H1 (cell line): ENCODE measurements at regions not wholly inside any gene's neighbourhood (a gene's known extent, or its start where the extent isn't known, plus 50 kb on each side); places are given as distances from the start of the nearest gene placed in this dataset.

Experiments used
- CBX5 ChIP-seq: fragments of 300-800, 300-1000 bp; sonication (generic); IDR thresholded peaks from 2 replicates; pipeline ENCODE4 v1.7.1; 2016; ENCODE audit warnings: antibody characterized with exemption, low read length, low read depth
- EP300 ChIP-seq, 2 experiments: IDR thresholded peaks; 1 replicate in 1 of 2; 2 replicates in 1 of 2; pipeline ENCODE4 v1.6.1; 2011 to 2012; ENCODE audit warnings: low read depth in 2 of 2, low read length in 2 of 2, mild to moderate bottlenecking in 2 of 2, borderline replicate concordance in 1 of 2, inconsistent platforms in 1 of 2, moderate library complexity in 1 of 2
- JUND ChIP-seq: IDR thresholded peaks from 2 replicates; pipeline ENCODE4 v1.6.1; 2011; ENCODE audit warnings: mild to moderate bottlenecking, improper control_type of control experiment, low read length
- SAP30 ChIP-seq: fragments of 300-600 bp; sonication (generic); IDR thresholded peaks from 2 replicates; pipeline ENCODE4 v1.7.1; 2012; ENCODE audit warnings: low read length, moderate library complexity, mild to moderate bottlenecking, inconsistent platforms; ENCODE audit not compliant: insufficient read depth, insufficient replicate concordance
- SP2 ChIP-seq: IDR thresholded peaks from 2 replicates; pipeline ENCODE4 v1.6.1; 2012; ENCODE audit warnings: mild to moderate bottlenecking, low read length, inconsistent platforms
- TF ChIP-seq, protein P1 (sequence below): fragments of 300-600 bp; sonication (generic); IDR thresholded peaks from 2 replicates; pipeline ENCODE4 v1.7.1; 2012; ENCODE audit warnings: low read length, moderate library complexity, mild to moderate bottlenecking, inconsistent platforms; ENCODE audit not compliant: insufficient replicate concordance

DNA sequence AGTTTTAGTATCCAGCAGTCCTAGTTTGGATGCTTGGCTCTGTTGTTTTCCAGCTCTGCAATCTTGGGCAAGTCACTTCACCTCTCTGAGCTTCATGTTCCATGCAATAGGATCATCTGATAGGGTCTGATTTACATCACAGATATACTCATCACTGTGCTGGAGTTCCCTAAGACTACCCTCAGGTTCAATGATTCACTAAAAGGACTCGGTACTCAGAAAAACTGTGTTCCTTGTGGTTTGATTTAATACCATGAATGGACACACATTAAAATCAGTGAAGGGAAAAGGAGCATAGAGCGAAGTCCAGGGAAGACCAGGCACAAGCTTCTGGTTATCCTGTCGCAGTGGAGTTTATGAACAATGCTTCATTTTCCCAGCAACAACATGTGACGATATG is 119.9 kb upstream of the EFNA5 start (continued):
- TF ChIP-seq, protein P1, sequence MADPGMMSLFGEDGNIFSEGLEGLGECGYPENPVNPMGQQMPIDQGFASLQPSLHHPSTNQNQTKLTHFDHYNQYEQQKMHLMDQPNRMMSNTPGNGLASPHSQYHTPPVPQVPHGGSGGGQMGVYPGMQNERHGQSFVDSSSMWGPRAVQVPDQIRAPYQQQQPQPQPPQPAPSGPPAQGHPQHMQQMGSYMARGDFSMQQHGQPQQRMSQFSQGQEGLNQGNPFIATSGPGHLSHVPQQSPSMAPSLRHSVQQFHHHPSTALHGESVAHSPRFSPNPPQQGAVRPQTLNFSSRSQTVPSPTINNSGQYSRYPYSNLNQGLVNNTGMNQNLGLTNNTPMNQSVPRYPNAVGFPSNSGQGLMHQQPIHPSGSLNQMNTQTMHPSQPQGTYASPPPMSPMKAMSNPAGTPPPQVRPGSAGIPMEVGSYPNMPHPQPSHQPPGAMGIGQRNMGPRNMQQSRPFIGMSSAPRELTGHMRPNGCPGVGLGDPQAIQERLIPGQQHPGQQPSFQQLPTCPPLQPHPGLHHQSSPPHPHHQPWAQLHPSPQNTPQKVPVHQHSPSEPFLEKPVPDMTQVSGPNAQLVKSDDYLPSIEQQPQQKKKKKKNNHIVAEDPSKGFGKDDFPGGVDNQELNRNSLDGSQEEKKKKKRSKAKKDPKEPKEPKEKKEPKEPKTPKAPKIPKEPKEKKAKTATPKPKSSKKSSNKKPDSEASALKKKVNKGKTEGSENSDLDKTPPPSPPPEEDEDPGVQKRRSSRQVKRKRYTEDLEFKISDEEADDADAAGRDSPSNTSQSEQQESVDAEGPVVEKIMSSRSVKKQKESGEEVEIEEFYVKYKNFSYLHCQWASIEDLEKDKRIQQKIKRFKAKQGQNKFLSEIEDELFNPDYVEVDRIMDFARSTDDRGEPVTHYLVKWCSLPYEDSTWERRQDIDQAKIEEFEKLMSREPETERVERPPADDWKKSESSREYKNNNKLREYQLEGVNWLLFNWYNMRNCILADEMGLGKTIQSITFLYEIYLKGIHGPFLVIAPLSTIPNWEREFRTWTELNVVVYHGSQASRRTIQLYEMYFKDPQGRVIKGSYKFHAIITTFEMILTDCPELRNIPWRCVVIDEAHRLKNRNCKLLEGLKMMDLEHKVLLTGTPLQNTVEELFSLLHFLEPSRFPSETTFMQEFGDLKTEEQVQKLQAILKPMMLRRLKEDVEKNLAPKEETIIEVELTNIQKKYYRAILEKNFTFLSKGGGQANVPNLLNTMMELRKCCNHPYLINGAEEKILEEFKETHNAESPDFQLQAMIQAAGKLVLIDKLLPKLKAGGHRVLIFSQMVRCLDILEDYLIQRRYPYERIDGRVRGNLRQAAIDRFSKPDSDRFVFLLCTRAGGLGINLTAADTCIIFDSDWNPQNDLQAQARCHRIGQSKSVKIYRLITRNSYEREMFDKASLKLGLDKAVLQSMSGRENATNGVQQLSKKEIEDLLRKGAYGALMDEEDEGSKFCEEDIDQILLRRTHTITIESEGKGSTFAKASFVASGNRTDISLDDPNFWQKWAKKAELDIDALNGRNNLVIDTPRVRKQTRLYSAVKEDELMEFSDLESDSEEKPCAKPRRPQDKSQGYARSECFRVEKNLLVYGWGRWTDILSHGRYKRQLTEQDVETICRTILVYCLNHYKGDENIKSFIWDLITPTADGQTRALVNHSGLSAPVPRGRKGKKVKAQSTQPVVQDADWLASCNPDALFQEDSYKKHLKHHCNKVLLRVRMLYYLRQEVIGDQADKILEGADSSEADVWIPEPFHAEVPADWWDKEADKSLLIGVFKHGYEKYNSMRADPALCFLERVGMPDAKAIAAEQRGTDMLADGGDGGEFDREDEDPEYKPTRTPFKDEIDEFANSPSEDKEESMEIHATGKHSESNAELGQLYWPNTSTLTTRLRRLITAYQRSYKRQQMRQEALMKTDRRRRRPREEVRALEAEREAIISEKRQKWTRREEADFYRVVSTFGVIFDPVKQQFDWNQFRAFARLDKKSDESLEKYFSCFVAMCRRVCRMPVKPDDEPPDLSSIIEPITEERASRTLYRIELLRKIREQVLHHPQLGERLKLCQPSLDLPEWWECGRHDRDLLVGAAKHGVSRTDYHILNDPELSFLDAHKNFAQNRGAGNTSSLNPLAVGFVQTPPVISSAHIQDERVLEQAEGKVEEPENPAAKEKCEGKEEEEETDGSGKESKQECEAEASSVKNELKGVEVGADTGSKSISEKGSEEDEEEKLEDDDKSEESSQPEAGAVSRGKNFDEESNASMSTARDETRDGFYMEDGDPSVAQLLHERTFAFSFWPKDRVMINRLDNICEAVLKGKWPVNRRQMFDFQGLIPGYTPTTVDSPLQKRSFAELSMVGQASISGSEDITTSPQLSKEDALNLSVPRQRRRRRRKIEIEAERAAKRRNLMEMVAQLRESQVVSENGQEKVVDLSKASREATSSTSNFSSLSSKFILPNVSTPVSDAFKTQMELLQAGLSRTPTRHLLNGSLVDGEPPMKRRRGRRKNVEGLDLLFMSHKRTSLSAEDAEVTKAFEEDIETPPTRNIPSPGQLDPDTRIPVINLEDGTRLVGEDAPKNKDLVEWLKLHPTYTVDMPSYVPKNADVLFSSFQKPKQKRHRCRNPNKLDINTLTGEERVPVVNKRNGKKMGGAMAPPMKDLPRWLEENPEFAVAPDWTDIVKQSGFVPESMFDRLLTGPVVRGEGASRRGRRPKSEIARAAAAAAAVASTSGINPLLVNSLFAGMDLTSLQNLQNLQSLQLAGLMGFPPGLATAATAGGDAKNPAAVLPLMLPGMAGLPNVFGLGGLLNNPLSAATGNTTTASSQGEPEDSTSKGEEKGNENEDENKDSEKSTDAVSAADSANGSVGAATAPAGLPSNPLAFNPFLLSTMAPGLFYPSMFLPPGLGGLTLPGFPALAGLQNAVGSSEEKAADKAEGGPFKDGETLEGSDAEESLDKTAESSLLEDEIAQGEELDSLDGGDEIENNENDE = no peak
- TF ChIP-seq SP2 (no peak), JUND (no peak), EP300 (IDR thresholded peaks at IDR 0.05; ENCODE audit: borderline replicate concordance in 1 of 2, low read depth in 2 of 2, low read length in 2 of 2) (no peak), CBX5 (no peak), SAP30 (no peak)
